Activated T-cell treated with anti-CD3 and anti-CD28 coated beads, Interleukin-2, amount 50 U/mL, for 4 hours (primary cell): ENCODE measurements at regions not wholly inside any gene's neighbourhood (a gene's known extent, or its start where the extent isn't known, plus 50 kb on each side); places are given as distances from the start of the nearest gene placed in this dataset.

Experiments
- ATAC-seq, 2 donors: fragments of 200-7000 bp; cut with Tn5 transposase; one replicate each; pipeline ENCODE4 v1.10.0; 2021
- DNase-seq: peaks from one replicate; pipeline ENCODE4 v3.0.0-alpha.2; 2020
- H3K27me3 Mint-ChIP-seq: one replicate; pipeline ENCODE4 v1.8.0; 2021; ENCODE audit warnings: low read depth, mixed read lengths
- H3K36me3 Mint-ChIP-seq: one replicate; pipeline ENCODE4 v1.8.0; 2022; ENCODE audit warnings: mixed read lengths; ENCODE audit not compliant: insufficient read depth
- H3K4me1 Mint-ChIP-seq: one replicate; pipeline ENCODE4 v1.8.0; 2021; ENCODE audit warnings: low read depth, mixed read lengths
- H3K4me3 Mint-ChIP-seq: one replicate; pipeline ENCODE4 v1.8.0; 2021; ENCODE audit warnings: mild to moderate bottlenecking, moderate library complexity, mixed read lengths
- H3K9me3 Mint-ChIP-seq: one replicate; pipeline ENCODE4 v1.8.0; 2021; ENCODE audit warnings: mixed read lengths

GRCh38 chr4:38366997-38367396 lies 297.0 kb upstream of the KLF3 start:
- Mint-ChIP-seq H3K9me3 (no peaks in the 10 kb centered on the region), H3K4me3 (no peak overlapping the region), H3K36me3 (no peaks in the 10 kb centered on the region), H3K27me3 (no peaks in the 10 kb centered on the region), H3K4me1 (peaks cover 18% of the 10 kb centered on the region)
- DNase-seq (no peak), ATAC-seq (no peak)

GRCh38 chr4:38367642-38368174 lies 296.3 kb upstream of the KLF3 start:
- Mint-ChIP-seq H3K36me3 (no peaks in the 10 kb centered on the region), H3K4me1 (peaks cover 22% of the 10 kb centered on the region), H3K9me3 (peaks cover 3% of the 10 kb centered on the region), H3K4me3 (no peak overlapping the region), H3K27me3 (peaks cover 1% of the 10 kb centered on the region)
- DNase-seq = no peak
- ATAC-seq = no peak

GRCh38 chr4:38368613-38369012 lies 295.4 kb upstream of the KLF3 start:
- H3K4me1 Mint-ChIP-seq = peaks cover 28% of the 10 kb centered on the region
- H3K27me3 Mint-ChIP-seq = peaks cover 1% of the 10 kb centered on the region
- H3K36me3 Mint-ChIP-seq = no peaks in the 10 kb centered on the region
- ATAC-seq (no peak), DNase-seq (no peak)
- peaks cover 3% of the 10 kb centered on the region for H3K9me3 Mint-ChIP-seq
- no peak overlapping the region for H3K4me3 Mint-ChIP-seq

- H3K36me3 Mint-ChIP-seq = no peaks in the 10 kb centered on the region
- DNase-seq (no peak), ATAC-seq (peak in 1 of 2 donors; percentile 23)
- peaks cover 3% of the 10 kb centered on the region for H3K9me3 Mint-ChIP-seq
- no peak overlapping the region for H3K4me3 Mint-ChIP-seq
- peaks cover 1% of the 10 kb centered on the region for H3K27me3 Mint-ChIP-seq
- peaks cover 22% of the 10 kb centered on the region for H3K4me1 Mint-ChIP-seq
Measured at GRCh38 chr4:38371391-38371851, 292.6 kb upstream of the KLF3 start.

- peaks cover 1% of the 10 kb centered on the region for H3K27me3 Mint-ChIP-seq
- H3K36me3 Mint-ChIP-seq = no peaks in the 10 kb centered on the region
- no peak for ATAC-seq
- H3K4me3 Mint-ChIP-seq = no peak overlapping the region
- H3K4me1 Mint-ChIP-seq = peaks cover 13% of the 10 kb centered on the region
- peaks cover 3% of the 10 kb centered on the region for H3K9me3 Mint-ChIP-seq
- no peak for DNase-seq
Measured at GRCh38 chr4:38373375-38373774, 290.6 kb upstream of the KLF3 start.

DNA sequence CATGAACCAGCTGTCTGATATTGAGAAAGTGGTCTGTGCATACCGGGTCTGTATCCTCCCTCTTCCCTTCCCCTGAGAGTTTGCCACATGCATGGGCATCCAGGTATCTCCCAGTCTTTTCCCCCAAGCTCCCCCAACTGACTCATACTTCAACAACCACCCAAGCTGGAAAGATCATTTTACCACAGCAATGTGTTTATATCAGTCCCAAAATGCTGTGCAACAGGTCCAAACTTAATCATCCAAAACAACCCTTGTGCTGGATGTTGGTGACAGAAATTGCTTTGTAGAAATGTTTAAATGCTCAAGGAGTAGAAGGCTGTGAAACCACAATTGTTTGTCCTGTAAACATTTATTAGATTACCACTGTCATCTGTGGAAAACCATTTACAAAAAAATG lies 286.8 kb upstream of the KLF3 start:
- H3K4me3 Mint-ChIP-seq = no peak overlapping the region
- H3K9me3 Mint-ChIP-seq = peaks cover 3% of the 10 kb centered on the region
- ATAC-seq (no peak), DNase-seq (no peak)
- H3K4me1 Mint-ChIP-seq = peaks cover 8% of the 10 kb centered on the region
- peaks cover 1% of the 10 kb centered on the region for H3K27me3 Mint-ChIP-seq
- no peaks in the 10 kb centered on the region for H3K36me3 Mint-ChIP-seq

DNA sequence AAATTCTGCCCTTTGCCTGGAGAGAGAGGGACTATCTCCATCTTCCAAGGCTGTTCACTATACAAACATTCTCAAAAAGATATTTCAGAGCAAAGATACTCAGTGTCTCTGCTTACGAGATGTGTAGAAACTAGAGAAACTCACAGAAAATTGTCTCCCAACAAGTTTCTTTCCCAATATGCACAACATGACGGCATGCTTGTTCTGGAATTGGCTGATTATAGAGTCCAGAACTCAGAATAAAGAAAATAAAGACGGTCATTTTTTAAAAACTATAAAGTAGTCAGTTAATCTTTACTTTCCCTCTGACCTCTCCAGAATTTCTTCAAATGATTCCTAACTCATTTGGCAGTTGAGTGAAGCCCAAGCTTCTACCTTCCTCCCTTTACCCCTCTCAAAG lies 285.5 kb upstream of the KLF3 start:
- DNase-seq (no peak), ATAC-seq (no peak)
- no peaks in the 10 kb centered on the region for H3K9me3 Mint-ChIP-seq
- H3K27me3 Mint-ChIP-seq = no peaks in the 10 kb centered on the region
- no peak overlapping the region for H3K4me3 Mint-ChIP-seq
- H3K36me3 Mint-ChIP-seq = no peaks in the 10 kb centered on the region
- no peaks in the 10 kb centered on the region for H3K4me1 Mint-ChIP-seq

DNA sequence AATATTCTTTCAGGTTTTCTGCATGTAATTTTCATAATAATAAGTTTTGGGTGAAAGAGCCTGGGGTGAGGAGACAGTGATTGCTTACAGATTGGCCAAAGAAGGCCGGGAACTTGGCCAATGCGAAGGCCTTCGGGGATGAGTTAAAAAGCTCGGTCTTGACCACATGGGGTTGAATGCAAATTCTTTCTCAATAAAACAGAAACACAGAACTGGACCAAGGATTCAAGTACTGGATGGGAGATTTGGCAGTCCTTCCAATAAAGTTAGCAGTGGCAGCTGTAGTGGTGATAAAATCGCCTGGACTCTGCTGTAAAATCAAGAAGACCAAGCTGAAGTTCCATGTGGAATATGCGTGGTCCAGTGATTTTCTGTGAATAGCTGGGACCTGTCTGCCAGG lies 282.2 kb upstream of the KLF3 start:
- ATAC-seq (no peak), DNase-seq (no peak)
- no peak overlapping the region for H3K4me3 Mint-ChIP-seq
- no peaks in the 10 kb centered on the region for H3K9me3 Mint-ChIP-seq
- H3K27me3 Mint-ChIP-seq = no peaks in the 10 kb centered on the region
- H3K4me1 Mint-ChIP-seq = peaks cover 14% of the 10 kb centered on the region
- H3K36me3 Mint-ChIP-seq = no peaks in the 10 kb centered on the region

DNA sequence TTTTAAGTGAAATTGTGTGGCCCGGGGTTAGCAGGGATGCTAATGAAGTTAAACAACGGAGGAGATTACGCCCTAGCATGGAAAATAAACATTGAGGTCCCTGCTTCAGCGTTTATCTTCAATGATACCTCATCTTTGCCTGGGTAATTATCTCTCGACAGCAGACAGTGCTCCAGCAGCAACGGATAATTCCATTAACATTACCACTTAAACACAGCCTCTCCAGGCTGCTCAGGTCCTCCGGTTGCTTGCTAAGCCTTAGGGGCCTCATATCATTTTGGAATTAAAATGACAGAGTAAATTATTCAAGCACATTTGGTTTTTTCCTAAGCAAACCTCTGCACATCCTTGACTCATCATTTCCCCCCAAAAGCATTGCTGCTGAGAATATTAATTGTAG lies 281.5 kb upstream of the KLF3 start:
- Mint-ChIP-seq H3K36me3 (no peaks in the 10 kb centered on the region), H3K27me3 (no peaks in the 10 kb centered on the region), H3K4me3 (no peak overlapping the region), H3K4me1 (peaks cover 14% of the 10 kb centered on the region), H3K9me3 (no peaks in the 10 kb centered on the region)
- DNase-seq (no peak), ATAC-seq (no peak)

GRCh38 chr4:38383646-38384121 lies 280.3 kb upstream of the KLF3 start:
- H3K4me1 Mint-ChIP-seq = peaks cover 14% of the 10 kb centered on the region
- no peaks in the 10 kb centered on the region for H3K27me3 Mint-ChIP-seq
- H3K4me3 Mint-ChIP-seq = no peak overlapping the region
- H3K9me3 Mint-ChIP-seq = no peaks in the 10 kb centered on the region
- no peak for ATAC-seq
- no peaks in the 10 kb centered on the region for H3K36me3 Mint-ChIP-seq
- no peak for DNase-seq

GRCh38 chr4:38385093-38386004 lies 278.6 kb upstream of the KLF3 start:
- Mint-ChIP-seq H3K4me3 (no peak overlapping the region), H3K9me3 (peaks cover 4% of the 10 kb centered on the region), H3K27me3 (no peaks in the 10 kb centered on the region), H3K36me3 (no peaks in the 10 kb centered on the region), H3K4me1 (peaks cover 17% of the 10 kb centered on the region)
- DNase-seq = no peak
- ATAC-seq = no peak

GRCh38 chr4:38386005-38386551 lies 277.9 kb upstream of the KLF3 start:
- Mint-ChIP-seq H3K4me1 (peaks cover 17% of the 10 kb centered on the region), H3K27me3 (no peaks in the 10 kb centered on the region)

DNA sequence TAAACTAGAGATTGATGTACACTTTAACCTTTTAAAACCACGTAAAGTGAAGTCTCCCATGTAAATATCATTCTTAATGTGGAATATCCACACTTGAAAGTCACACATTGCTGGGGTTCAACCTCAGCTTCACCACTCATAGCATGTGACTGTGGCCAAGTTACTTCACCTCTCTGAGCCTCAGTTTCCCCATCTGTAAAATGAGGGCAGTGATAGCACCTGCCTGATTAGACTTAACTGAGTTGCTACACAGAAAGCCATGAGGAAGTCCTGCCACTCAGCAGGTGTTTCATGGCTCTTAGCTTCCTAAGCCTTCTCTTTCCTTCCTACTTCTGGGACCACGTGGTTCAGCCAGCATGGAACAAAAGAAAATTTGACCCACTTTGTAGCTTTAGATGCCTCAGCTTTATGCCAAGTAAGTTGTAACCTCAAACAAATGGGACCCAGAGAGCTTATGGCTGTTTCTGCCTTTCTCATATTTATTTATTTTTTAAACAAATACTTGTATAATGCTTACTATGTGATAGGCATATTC lies 277.3 kb upstream of the KLF3 start:
- Mint-ChIP-seq H3K36me3 (peaks cover 5% of the 10 kb centered on the region), H3K4me1 (peaks cover 17% of the 10 kb centered on the region), H3K27me3 (no peaks in the 10 kb centered on the region), H3K4me3 (no peak overlapping the region), H3K9me3 (peaks cover 9% of the 10 kb centered on the region)
- DNase-seq (no peak), ATAC-seq (no peak)

More at GRCh38 chr4:38386005-38386551, 277.9 kb upstream of the KLF3 start:
- H3K4me3 Mint-ChIP-seq = no peak overlapping the region
- ATAC-seq (no peak), DNase-seq (no peak)
- no peaks in the 10 kb centered on the region for H3K36me3 Mint-ChIP-seq
- peaks cover 4% of the 10 kb centered on the region for H3K9me3 Mint-ChIP-seq

GRCh38 chr4:38387348-38387747 lies 276.7 kb upstream of the KLF3 start:
- H3K4me3 Mint-ChIP-seq = no peak overlapping the region
- H3K4me1 Mint-ChIP-seq = peaks cover 17% of the 10 kb centered on the region
- DNase-seq (no peak), ATAC-seq (no peak)
- peaks cover 6% of the 10 kb centered on the region for H3K36me3 Mint-ChIP-seq
- peaks cover 15% of the 10 kb centered on the region for H3K9me3 Mint-ChIP-seq
- H3K27me3 Mint-ChIP-seq = no peaks in the 10 kb centered on the region
